ENCODE measurements at regions not wholly inside any gene's neighbourhood (a gene's known extent, or its start where the extent isn't known, plus 50 kb on each side); places are given as distances from the start of the nearest gene placed in this dataset.

- no peak for DNase-seq
- H3K4me3 ChIP-seq: no peak overlapping the region
- H3K9me3 ChIP-seq (replicated peaks): no peaks in the 10 kb centered on the region
- H3K27me3 ChIP-seq (ENCODE audit: low read depth): peaks cover 9% of the 10 kb centered on the region
- intact Hi-C loops (cut with micrococcal nuclease): no loop called here
- no peak overlapping the region for H3K27ac ChIP-seq (replicated peaks)
- H3K4me1 ChIP-seq: no peaks in the 10 kb centered on the region
- TF ChIP-seq, protein P1, sequence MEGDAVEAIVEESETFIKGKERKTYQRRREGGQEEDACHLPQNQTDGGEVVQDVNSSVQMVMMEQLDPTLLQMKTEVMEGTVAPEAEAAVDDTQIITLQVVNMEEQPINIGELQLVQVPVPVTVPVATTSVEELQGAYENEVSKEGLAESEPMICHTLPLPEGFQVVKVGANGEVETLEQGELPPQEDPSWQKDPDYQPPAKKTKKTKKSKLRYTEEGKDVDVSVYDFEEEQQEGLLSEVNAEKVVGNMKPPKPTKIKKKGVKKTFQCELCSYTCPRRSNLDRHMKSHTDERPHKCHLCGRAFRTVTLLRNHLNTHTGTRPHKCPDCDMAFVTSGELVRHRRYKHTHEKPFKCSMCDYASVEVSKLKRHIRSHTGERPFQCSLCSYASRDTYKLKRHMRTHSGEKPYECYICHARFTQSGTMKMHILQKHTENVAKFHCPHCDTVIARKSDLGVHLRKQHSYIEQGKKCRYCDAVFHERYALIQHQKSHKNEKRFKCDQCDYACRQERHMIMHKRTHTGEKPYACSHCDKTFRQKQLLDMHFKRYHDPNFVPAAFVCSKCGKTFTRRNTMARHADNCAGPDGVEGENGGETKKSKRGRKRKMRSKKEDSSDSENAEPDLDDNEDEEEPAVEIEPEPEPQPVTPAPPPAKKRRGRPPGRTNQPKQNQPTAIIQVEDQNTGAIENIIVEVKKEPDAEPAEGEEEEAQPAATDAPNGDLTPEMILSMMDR (IDR thresholded peaks at IDR 0.05; ENCODE audit: borderline replicate concordance): no peak
- H3K36me3 ChIP-seq: no peaks in the 10 kb centered on the region
Measured at GRCh38 chr13:110773480-110773879, 60.0 kb downstream of the ING1 start.

DNA sequence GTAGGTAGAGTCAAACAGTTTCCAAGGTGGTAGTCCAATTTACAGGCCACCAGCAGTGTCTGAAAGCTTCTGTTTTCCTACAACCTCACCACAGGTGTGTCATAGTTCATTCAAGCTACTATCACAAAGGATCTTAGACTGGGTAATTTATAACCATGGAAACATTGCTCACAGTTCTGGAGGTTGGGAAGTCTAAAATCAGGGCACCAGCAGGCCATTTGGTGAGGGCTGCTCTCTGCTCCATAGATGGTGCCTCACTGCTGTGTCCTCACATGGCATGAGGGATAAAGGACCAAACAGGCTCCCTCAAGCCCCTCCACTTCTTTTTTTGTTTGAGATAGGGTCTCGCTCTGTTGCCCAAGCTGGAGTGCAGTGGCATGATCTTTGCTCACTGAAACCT, 60.6 kb downstream of the ING1 start:
- TF ChIP-seq, protein P1 (IDR thresholded peaks at IDR 0.05; ENCODE audit: borderline replicate concordance): no peak
- Histone ChIP-seq H3K4me3 (no peak overlapping the region), H3K27me3 (ENCODE audit: low read depth) (peaks cover 9% of the 10 kb centered on the region), H3K4me1 (no peaks in the 10 kb centered on the region), H3K27ac (replicated peaks) (no peak overlapping the region), H3K36me3 (no peaks in the 10 kb centered on the region), H3K9me3 (replicated peaks) (no peaks in the 10 kb centered on the region)
- intact Hi-C loops (cut with micrococcal nuclease): no loop called here
- DNase-seq: no peak

DNA sequence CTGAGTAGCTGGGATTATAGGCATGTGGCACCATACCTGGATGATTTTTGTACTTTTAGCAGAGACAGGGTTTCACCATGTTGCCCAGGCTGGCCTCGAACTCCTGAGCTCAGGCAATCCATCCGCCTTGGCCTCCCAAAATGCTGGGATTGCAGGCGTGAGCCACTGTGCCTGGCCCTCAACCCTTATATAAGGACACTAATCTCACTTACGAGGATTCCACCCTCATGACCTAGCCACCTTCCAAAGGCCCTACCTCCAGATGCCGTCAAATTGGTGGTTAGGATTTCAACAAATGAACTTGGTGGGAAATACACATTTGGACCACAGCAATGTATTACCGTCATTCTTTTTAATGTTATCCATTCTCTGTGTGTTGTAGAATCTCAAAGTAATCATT, 61.0 kb downstream of the ING1 start:
- no peaks in the 10 kb centered on the region for H3K9me3 ChIP-seq (replicated peaks)
- intact Hi-C loops (cut with micrococcal nuclease): no loop called here
- no peak for DNase-seq
- no peaks in the 10 kb centered on the region for H3K4me1 ChIP-seq
- no peak overlapping the region for H3K4me3 ChIP-seq
- TF ChIP-seq, protein P1 (IDR thresholded peaks at IDR 0.05; ENCODE audit: borderline replicate concordance): no peak
- H3K36me3 ChIP-seq: no peaks in the 10 kb centered on the region
- H3K27me3 ChIP-seq (ENCODE audit: low read depth): peaks cover 9% of the 10 kb centered on the region
- H3K27ac ChIP-seq (replicated peaks): no peak overlapping the region

- intact Hi-C loops (cut with micrococcal nuclease): no loop called here
- no peak for DNase-seq
- TF ChIP-seq, protein P1 (IDR thresholded peaks at IDR 0.05; ENCODE audit: borderline replicate concordance): no peak
- no peak overlapping the region for H3K27ac ChIP-seq (replicated peaks)
- H3K27me3 ChIP-seq (ENCODE audit: low read depth): peaks cover 7% of the 10 kb centered on the region
- H3K36me3 ChIP-seq: no peaks in the 10 kb centered on the region
- no peak overlapping the region for H3K4me3 ChIP-seq
- no peaks in the 10 kb centered on the region for H3K9me3 ChIP-seq (replicated peaks)
- no peaks in the 10 kb centered on the region for H3K4me1 ChIP-seq
Measured at GRCh38 chr13:110775576-110775975, 62.1 kb downstream of the ING1 start.

DNA sequence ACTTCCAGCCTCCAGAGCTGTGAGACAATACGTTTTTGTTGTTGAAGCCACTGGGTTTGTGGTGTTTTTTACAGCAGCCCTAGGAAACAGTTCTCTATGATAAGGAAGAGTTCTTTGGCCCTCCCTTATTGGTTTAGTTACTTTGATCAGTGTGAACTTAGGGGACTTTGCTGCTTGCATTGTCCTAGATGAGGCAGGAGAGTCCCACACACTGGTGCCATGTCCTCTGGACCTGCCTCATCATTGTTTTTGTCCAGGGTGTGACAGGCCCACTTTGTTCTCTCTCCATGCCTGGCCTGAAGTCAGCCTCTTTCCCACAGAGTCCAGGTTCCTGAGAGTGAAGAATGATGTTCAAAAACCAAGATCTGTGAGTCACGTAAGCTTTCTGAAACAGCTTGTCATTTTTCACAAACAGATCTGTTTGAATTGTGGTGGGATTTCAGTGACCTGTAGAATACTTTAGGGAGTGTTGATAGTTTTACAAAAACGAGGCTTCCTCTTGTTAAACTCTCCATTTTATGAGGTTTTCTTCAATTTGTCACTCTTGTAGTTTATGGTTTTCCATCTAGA, 63.8 kb downstream of the ING1 start:
- Histone ChIP-seq H3K4me3 (no peak overlapping the region), H3K4me1 (no peaks in the 10 kb centered on the region), H3K27ac (replicated peaks) (no peak overlapping the region), H3K9me3 (replicated peaks) (peaks cover 7% of the 10 kb centered on the region), H3K27me3 (ENCODE audit: low read depth) (peaks cover 4% of the 10 kb centered on the region), H3K36me3 (no peaks in the 10 kb centered on the region)
- TF ChIP-seq, protein P1 (IDR thresholded peaks at IDR 0.05; ENCODE audit: borderline replicate concordance): no peak
- DNase-seq: no peak
- intact Hi-C loops (cut with micrococcal nuclease): no loop called here
